Keratinocyte (primary cell): ENCODE measurements at regions not wholly inside any gene's neighbourhood (a gene's known extent, or its start where the extent isn't known, plus 50 kb on each side); places are given as distances from the start of the nearest gene placed in this dataset.

Source experiments
- DNase-seq: peaks from one replicate; pipeline ENCODE4 v3.0.0-alpha.2; 2011; ENCODE audit warnings: low read depth, missing footprints, low spot score
- FAIRE-seq: peaks from 2 replicates; lab custom pipeline; 2011; peaks lifted over from hg19 to GRCh38; lab: Jason Lieb, UNC
- H2AFZ ChIP-seq: 2 replicates; pipeline ENCODE4 v1.6.0; 2012; ENCODE audit warnings: low read length, control low read depth, inconsistent platforms; ENCODE audit not compliant: control insufficient read depth
- H3K27ac ChIP-seq: 2 replicates; pipeline ENCODE4 v1.5.1; 2011; ENCODE audit warnings: low read length; ENCODE audit not compliant: control insufficient read depth, insufficient read depth
- H3K27me3 ChIP-seq: 3 replicates; pipeline ENCODE4 v1.6.0; 2011; ENCODE audit warnings: low read length; ENCODE audit not compliant: control insufficient read depth, insufficient read depth; ENCODE audit errors: extremely low read depth
- H3K36me3 ChIP-seq, 2 experiments: 2 replicates in 1 of 2; 3 replicates in 1 of 2; pipeline ENCODE4 v1.5.1; 2011; ENCODE audit warnings: low read length in 2 of 2, mild to moderate bottlenecking in 1 of 2; ENCODE audit not compliant: control insufficient read depth in 2 of 2, insufficient read depth in 2 of 2; ENCODE audit errors: extremely low read depth in 1 of 2
- H3K4me1 ChIP-seq: 3 replicates; pipeline ENCODE4 v1.5.1; 2011; ENCODE audit warnings: low read length; ENCODE audit not compliant: control insufficient read depth, insufficient read depth; ENCODE audit errors: extremely low read depth
- H3K4me2 ChIP-seq: 3 replicates; pipeline ENCODE4 v1.6.0; 2011; ENCODE audit warnings: low read depth, low read length; ENCODE audit not compliant: control insufficient read depth, insufficient read depth; ENCODE audit errors: extremely low read depth
- H3K4me3 ChIP-seq, 3 experiments: fragments of 200-600 bp in 1 of 3; sonication (generic) in 1 of 3; 2 replicates in 2 of 3; 3 replicates in 1 of 3; pipeline ENCODE4 v1.5.1; 2011 to 2016; ENCODE audit warnings: low read length in 3 of 3, mild to moderate bottlenecking in 3 of 3, control low read depth in 2 of 3, inconsistent platforms in 1 of 3, low read depth in 1 of 3, mixed read lengths in 1 of 3, mixed run types in 1 of 3, moderate library complexity in 1 of 3; ENCODE audit not compliant: control insufficient read depth in 2 of 3, insufficient read depth in 2 of 3; ENCODE audit errors: extremely low read depth in 1 of 3
- H3K79me2 ChIP-seq: 2 replicates; pipeline ENCODE4 v1.6.0; 2012; ENCODE audit warnings: low read length; ENCODE audit not compliant: control insufficient read depth, insufficient read depth
- H3K9ac ChIP-seq: 3 replicates; pipeline ENCODE4 v1.6.0; 2011; ENCODE audit warnings: low read length; ENCODE audit not compliant: control insufficient read depth, insufficient read depth; ENCODE audit errors: extremely low read depth
- H3K9me1 ChIP-seq: 3 replicates; pipeline ENCODE4 v1.6.0; 2011; ENCODE audit warnings: low read length; ENCODE audit not compliant: control insufficient read depth, insufficient read depth; ENCODE audit errors: extremely low read depth
- H3K9me3 ChIP-seq: 2 replicates; pipeline ENCODE4 v1.5.1; 2012; ENCODE audit warnings: low read depth, low read length; ENCODE audit not compliant: control insufficient read depth
- H4K20me1 ChIP-seq: 3 replicates; pipeline ENCODE4 v1.6.0; 2011; ENCODE audit warnings: low read length; ENCODE audit not compliant: control insufficient read depth, insufficient read depth; ENCODE audit errors: extremely low read depth
- EZH2 ChIP-seq: IDR thresholded peaks from one replicate; pipeline ENCODE4 v1.6.1; 2012; ENCODE audit warnings: inconsistent platforms, mild to moderate bottlenecking, low read length, moderate library complexity
- dilution Hi-C: fragments of 300-500 bp; cut with MboI; formaldehyde crosslinking; loops from one replicate; pipeline ENCODE4 v1.7.0; 2020; ENCODE audit warnings: low sequenced_read_pairs; ENCODE audit not compliant: extremely low pct_ligation_motif_present
- TF ChIP-seq, protein P1 (sequence below), 3 experiments: IDR thresholded peaks in 1 of 3; conservative IDR thresholded peaks in 1 of 3; optimal IDR thresholded peaks in 1 of 3; 2 replicates in 2 of 3; 3 replicates in 1 of 3; pipeline versions ENCODE3 to v1.5.1; 2011; ENCODE audit warnings: low read length in 3 of 3, mild to moderate bottlenecking in 3 of 3, moderate library complexity in 2 of 3, control low read depth in 1 of 3, inconsistent platforms in 1 of 3; ENCODE audit not compliant: insufficient read depth in 2 of 3; ENCODE audit errors: extremely low read depth in 1 of 3

DNA sequence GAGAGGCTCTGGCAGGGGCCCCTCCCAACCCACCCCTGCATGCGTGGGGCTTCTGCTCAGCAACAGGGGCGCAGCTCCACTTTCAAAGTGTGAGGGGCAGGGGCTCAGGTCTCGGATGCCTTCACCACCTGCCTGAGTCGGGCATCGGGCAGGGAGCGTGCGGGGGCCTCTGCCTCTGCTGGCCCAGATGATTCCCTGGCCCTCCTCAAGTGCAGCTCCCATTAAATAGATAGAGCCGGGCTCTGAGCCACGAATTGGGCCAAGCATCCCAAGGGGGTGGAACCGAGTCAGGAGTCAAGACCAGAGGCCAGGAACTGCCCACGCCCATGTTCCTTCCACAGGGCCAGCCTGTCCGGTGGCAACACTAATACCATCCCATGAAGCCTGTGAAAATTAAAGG lies 108.9 kb upstream of the FAM20C start:
- Histone ChIP-seq H3K4me3 (no peak overlapping the region), H3K36me3 (no peaks in the 10 kb centered on the region), H3K9me3 (no peaks in the 10 kb centered on the region), H4K20me1 (no peaks in the 10 kb centered on the region), H3K4me1 (peaks cover under 1% of the 10 kb centered on the region), H3K27ac (no peak overlapping the region), H3K79me2 (no peaks in the 10 kb centered on the region), H3K9ac (no peak overlapping the region), H3K27me3 (peaks cover 28% of the 10 kb centered on the region), H3K4me2 (no peak overlapping the region), H3K9me1 (no peaks in the 10 kb centered on the region), H2AFZ (no peak overlapping the region)
- FAIRE-seq (no peak), DNase-seq (no peak)
- dilution Hi-C loops: no loop called here
- TF ChIP-seq, protein P1, sequence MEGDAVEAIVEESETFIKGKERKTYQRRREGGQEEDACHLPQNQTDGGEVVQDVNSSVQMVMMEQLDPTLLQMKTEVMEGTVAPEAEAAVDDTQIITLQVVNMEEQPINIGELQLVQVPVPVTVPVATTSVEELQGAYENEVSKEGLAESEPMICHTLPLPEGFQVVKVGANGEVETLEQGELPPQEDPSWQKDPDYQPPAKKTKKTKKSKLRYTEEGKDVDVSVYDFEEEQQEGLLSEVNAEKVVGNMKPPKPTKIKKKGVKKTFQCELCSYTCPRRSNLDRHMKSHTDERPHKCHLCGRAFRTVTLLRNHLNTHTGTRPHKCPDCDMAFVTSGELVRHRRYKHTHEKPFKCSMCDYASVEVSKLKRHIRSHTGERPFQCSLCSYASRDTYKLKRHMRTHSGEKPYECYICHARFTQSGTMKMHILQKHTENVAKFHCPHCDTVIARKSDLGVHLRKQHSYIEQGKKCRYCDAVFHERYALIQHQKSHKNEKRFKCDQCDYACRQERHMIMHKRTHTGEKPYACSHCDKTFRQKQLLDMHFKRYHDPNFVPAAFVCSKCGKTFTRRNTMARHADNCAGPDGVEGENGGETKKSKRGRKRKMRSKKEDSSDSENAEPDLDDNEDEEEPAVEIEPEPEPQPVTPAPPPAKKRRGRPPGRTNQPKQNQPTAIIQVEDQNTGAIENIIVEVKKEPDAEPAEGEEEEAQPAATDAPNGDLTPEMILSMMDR (optimal IDR thresholded peaks at IDR 0.05 in 1 of 3, IDR thresholded peaks at IDR 0.05 in 1 of 3, conservative IDR thresholded peaks at IDR 0.05 in 1 of 3; ENCODE audit: extremely low read depth in 1 of 3, insufficient read depth in 2 of 3, low read length in 3 of 3): no peak
- TF ChIP-seq EZH2: no peak

DNA sequence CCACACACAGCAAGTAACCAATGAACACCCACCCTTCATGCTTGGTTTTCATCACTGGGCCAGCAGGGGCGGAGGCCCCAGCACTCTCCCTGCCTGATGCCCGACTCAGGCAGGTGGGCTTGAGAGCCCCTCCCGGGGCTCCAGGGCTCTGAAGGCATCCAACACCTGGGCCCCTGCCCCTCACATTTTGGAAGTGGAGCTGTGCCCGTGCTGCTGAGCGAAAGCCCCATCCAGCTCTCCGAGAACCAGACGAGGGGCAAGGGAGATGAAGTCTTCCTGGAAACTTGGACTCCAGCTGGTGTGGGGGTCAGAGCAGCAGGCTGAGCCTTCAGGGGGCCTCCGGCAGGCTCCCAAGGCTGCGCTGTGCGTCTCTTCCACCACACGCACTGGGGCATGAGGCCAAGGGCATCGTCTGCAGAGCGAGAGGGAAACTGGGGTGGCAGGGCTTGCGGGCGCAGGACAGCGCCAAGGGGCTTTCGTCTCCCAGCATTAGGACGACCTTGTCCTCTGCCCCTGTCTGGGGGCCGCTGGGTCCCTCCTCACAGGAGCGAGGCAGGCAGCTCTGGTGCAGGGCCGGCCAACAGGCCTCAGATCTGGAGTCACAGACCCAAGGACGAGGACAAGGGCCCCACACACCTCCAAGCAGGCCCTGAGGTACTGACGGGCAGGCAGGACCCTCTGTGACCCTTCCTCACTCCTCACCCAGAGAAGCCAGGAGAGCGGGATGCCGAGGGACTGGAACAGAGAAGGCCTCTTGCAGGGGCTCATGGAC lies 108.3 kb upstream of the FAM20C start:
- DNase-seq: no peak
- peaks cover 28% of the 10 kb centered on the region for H3K27me3 ChIP-seq
- H3K4me1 ChIP-seq: peaks cover 7% of the 10 kb centered on the region
- H3K9ac ChIP-seq: no peak overlapping the region
- H2AFZ ChIP-seq: no peak overlapping the region
- H3K79me2 ChIP-seq: no peaks in the 10 kb centered on the region
- H3K27ac ChIP-seq: no peak overlapping the region
- FAIRE-seq: no peak
- TF ChIP-seq, protein P1 (optimal IDR thresholded peaks at IDR 0.05 in 1 of 3, IDR thresholded peaks at IDR 0.05 in 1 of 3, conservative IDR thresholded peaks at IDR 0.05 in 1 of 3; ENCODE audit: extremely low read depth in 1 of 3, insufficient read depth in 2 of 3, low read length in 3 of 3): no peak
- TF ChIP-seq EZH2: no peak
- no peaks in the 10 kb centered on the region for H3K9me1 ChIP-seq
- no peaks in the 10 kb centered on the region for H4K20me1 ChIP-seq
- dilution Hi-C loops: no loop called here
- H3K9me3 ChIP-seq: no peaks in the 10 kb centered on the region
- no peaks in the 10 kb centered on the region for H3K36me3 ChIP-seq
- H3K4me3 ChIP-seq: no peak overlapping the region
- no peak overlapping the region for H3K4me2 ChIP-seq
